HS-27A (cell line): ENCODE measurements at regions not wholly inside any gene's neighbourhood (a gene's known extent, or its start where the extent isn't known, plus 50 kb on each side); places are given as distances from the start of the nearest gene placed in this dataset.

Experiments used
- DNase-seq: peaks from one replicate; pipeline ENCODE4 v3.0.0-alpha.2; 2012; ENCODE audit warnings: low read depth, missing footprints

DNA sequence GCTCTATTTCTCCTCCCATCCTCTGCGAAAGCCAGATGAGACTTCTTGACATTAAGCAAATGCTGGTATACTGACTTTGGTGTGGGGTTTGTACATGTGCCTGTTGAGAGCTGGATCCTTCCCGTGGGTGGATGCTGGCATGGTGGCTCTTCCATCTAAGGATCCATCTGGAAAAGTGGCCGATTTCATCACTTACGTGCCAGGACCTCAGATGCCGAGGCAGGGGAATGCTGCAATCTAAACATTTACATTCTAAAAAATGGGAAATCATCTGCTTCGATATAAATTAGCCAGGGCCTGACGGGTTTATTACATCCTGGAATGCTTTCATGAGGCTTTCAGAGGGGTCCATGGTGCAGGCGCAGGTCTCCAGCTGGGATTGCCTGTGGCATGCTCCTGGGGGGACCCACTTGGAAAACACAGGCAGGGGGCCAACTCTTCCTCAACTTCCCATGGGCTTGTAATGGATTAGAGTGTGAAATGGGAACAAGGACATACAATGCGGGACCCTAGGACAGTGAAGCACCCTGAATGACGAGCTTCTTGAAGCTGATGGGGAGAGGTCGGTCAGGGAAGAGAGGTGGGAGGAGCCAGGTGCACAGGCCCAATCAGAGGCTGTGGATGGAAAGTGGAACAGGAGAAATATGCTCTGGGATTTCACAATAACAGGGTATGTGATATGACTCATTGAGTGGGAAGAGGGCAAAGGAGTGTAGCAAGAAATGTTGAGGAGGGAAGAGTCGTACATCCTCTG is 105.5 kb upstream of the PITX1 start:
- peak; percentile 59 for DNase-seq

DNA sequence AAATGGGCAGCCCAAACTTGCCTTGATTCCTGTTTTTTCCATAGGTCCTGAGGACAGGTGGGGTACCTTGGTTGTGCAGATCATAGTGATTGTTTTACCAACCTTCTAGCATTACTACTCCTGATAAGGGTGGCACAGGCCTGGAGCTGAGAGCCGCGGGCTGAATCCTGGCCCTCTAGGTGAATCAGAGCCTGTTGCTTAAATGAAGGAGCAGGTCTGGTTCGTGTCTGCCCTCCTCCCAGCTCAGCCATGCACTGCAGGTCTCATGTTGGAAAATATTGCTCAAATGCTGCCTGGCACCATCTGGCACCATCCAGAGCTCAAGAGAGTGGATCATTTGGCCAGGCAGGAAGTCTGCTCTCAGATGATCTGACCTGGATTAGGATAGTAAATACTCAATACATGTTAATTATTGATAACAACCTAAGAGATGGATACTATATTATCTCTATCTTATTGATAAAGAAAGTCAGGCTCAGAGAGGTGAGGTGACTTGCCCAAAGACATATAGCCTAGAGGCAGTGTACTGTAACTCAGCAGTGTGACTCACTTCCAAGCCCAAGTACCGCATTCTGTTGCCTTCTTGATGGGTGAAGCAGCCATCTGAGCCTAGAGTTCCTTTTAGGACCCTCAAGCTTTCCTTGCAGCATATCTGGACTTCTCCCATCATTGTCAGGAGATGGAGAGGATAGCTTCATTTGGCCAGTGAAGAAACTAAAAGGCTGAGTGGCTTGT is 104.3 kb upstream of the PITX1 start:
- no peak for DNase-seq

DNA sequence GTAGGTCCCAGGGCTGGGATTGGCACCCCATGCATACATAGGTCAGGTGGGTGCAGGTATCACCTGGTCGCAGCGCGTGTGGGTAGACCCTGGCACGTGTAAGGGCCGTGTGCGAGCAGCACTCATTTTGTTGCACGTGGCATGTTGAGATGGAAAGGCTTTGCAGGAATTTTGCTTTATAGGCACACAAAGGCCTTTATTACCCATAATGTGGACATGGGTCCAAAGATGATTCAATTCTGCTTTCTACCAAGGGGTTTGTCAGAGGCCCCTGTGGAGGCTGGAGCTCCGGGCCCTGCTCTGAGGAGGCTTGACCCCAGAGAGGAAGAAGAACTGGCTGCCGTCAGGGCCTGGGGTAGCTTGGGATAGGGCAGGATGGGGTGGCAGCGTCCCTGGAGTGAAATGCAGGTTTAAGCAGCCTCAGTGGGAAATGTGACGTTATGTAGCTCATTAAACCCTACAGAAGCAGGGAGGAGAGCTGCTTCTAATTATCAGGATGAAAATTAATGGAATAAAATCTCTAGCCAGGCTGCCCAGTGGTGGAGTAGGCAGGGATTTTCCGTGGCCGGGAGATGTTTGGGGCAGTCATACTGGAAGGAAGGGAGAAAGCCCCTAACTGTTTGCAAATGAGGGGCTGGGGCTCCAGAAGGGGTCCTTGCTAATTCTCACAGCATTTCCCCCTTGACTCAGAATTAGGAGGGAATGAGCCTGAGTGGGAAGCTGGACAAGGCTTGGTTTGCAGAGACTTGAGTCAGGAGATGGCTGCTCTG is 103.3 kb upstream of the PITX1 start:
- no peak for DNase-seq

DNA sequence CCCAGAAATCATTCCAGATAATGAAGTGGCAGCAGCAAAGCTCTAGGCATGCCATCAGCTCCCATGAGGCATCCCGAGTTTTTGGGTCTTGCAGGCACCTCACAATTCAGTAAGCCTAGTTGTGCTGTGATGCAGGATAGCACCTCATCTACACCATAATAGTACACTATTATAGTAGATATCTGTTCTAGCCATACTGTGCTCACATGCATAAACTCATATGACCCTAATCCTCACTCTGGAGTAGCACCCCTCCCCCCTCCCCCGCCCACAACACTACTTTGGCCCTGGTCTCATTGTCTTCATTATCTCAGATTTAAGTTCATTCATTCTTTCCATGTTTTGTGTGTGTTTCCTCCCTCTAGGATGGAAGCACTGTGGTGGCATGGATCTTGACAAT is 102.5 kb upstream of the PITX1 start:
- DNase-seq, result no peak

DNA sequence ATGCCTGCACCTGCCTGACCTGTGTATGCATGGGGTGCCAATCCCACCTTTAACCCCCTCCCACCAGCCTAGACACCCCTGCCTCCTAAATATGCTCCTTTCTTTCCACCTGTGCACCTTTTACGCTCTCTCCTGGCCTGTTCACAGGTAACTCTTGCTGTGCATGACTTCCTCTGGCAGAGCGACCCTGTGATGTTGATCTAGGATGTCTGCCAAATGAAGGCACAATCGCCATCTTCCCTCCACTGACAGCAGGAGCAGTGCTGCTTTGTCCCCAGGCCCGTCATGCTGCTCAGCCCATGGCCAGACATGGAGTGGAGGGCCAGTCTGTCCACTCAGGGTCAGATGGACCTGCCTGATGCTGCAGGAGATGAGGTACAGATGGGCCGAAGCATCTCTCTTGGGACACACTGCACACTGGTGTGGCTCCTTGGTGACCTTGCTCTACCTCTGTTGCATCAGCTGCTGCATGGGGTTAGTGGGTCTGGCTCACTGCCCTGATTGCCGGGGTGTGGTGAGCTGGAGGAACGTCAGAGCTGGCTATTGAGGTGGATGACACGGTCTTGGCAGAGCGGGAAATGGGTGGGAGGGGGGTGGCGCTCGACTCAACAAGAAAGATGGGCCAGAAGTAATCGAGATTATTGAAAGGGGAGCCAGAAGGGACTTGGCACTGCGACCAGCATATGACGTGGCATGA is 101.7 kb upstream of the PITX1 start:
- DNase-seq, result no peak

DNA sequence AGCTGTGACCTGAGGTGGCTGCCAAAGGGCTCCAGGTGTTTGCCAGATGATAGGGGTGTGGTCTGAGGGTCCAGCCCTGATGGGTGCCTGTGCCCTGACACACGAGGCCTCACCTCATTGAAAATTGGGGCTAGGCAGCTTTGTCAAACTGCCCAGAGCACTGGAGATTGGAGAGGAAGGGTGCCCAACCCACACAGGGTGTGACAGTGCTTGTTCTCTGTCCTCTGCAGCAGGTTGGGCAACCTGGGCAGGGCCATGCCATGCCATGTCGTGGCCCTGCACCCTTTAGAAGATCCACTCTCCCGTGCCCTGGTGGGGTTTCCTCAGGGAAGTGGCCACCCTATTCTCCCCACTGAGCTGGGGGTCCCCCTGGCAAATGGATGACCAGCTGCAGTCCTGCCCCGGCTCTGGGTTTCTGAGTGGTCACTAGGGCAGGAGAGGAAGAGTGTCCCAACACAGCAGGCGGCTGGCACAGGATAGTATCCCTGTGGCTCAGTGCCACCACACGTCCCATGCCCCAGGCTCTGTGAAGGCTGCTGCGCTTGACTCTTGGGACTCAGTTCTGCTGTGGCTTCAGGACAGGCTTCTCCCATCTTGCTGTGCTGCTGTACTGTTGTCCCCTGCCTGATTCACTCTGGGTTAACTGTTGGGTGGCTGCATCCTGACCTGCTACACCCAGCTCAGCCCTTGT is 100.8 kb upstream of the PITX1 start:
- no peak for DNase-seq

DNA sequence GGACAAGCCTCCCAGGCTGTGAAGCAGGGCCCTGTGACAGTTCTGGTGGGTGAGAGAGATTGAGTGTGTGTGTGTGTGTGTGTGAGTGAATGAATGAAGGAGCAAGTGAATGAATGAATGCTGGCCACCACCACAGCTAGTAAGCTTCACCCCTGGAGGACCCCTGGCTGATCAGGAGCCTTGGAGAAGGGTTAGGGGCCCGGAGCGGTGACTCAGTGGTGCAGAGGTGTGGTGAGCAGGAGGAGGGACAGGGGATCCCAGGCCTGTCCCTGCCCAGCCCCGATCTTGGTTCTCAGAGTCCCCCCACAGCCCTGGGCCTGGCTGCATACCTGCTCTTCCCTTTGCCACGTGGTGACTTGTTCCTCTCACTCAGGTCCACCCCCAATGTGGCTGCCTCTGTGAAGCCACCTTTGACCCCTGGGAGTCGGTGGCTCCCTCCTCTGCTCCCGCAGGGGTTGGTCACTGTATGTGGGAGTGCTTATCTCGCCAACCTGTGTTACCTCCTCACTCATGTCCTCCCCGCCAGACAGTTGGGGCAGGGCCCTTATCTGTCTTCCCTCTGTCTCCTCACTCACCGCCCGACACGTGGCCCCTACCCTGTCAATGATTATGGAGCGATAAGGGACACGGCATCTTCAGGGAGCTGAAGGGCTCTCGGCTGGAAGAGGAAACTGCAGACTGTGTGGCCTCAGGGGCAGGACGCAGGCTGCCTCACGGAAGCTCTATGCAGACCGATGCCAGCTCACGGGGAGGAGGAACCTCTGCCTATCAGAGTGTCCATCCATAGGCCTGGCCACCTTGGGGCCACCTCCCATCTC is 99.9 kb upstream of the PITX1 start:
- DNase-seq, result no peak

DNA sequence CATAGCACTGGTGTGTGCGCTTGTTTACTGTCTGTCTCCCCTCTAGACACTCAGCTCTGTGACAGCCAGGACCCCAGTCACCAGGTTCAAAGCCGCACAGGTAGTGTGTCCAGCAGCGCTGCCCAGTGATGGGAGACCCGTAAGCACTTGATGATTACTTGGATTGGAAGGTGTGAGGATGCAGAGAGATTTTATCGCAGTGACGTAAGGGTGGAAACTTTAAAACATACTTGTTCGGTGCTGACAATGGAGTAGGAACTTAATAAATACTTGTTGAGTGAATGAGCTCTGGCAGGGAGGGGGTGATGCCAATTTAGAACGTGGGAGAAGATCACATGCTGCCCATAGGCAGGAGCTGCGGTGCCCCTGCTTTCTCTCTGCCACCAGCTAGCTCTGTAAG is 99.2 kb upstream of the PITX1 start:
- DNase-seq, result no peak

DNA sequence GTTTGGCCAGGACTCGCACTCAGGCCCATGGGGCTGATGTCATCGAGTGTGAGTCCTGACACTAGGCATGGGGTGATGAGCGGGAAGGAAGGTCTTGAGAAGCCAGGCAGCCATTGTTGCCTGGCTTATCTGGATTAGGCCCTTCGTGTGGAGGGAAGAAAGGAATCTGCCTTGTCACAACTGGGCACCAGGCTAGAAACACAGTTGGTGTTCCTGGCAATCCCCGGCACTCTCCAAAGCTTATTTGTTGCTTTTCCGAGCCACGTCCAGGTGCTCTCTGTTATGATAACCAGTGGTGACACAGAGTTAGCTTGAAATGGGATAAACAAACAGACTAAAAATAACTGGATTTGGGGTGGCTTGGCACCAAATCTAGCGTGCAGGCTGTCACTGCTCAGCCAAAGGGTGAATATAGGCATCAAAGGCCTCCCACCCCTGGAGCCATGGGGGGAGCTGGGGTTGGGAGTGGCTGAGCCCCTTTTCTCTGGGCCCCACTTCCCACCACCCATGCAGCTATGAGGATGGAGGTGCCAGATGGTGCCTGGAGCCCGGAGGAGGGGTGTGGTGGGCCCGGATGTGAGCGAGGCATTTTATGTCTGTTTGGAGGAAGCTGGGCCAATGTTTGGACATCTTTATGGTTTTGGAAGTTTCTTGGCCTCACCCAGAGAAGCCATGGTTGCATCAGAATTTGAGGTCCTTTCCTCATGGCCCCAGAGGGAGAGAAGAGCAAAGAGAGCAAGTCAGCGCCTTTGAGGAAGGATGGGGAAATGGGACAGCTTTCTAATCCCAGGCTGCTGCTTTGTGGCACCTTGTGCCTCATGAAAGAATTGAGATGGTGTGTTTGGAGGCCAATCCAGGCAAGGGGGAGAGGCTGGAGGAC is 98.0 kb upstream of the PITX1 start:
- DNase-seq, result no peak

DNA sequence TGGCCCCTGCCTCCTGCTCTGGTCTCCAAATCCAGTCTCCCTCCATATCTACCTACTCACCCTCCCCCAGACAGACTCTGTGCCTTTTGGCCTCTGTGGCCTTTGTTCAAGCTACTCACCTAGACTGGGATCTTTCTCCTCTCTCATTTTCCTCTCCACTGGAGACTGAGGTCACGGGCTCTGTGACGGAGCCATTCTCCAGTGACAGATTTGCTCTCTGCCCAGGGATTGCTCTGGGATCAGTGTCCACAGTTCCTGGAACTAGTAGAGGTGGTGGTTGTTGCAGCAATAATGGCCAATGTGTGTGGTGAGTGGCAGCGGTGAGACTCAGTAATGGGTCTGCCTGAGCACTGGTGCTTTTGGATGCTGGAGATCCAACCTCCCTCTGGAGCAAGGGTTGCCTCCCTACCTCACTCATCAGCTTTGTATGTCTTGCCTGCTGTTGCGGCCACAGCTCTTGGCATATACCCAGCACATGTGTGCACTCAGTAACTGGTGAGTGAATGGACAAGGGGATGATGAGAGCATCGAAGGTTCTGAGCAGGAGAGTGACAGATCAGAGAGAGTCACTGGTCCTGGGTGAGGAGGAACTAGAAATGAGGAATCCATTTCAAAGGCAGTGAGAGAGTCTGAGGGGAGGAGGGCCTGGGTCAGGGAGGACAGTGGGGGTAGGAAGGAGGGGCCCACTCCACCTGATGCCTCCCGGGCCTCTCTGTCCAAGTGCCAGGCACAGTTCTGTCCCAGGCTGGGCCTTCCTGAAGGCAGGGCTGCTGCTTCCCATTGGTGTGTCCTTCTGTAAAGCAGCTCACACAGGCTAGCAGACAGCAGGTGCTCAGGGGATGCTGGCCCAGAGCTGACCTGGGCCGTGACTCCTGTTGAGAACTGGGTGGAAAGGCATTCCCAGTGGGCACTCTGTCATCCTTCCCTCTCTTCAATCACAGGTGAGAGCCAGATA is 96.5 kb upstream of the PITX1 start:
- no peak for DNase-seq

DNA sequence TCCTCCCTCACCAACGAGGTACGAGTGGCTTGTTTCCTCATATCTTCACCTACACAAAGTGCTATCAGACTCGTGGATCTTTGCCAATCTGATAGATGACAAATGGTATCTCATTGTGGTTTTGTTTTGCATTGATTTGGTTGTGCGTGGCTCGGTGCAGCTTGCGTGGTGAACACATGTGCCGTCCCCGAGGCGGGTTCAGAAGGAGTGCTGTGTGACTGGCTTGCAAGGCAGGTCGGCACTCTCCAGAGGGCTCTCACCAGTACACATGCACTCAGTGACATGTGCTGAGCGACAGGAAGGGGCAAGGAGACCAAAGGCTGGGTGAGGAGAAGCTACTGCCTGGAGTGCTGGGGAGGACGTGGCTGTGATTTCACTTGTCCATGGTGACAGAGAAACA is 95.3 kb upstream of the PITX1 start:
- no peak for DNase-seq

DNA sequence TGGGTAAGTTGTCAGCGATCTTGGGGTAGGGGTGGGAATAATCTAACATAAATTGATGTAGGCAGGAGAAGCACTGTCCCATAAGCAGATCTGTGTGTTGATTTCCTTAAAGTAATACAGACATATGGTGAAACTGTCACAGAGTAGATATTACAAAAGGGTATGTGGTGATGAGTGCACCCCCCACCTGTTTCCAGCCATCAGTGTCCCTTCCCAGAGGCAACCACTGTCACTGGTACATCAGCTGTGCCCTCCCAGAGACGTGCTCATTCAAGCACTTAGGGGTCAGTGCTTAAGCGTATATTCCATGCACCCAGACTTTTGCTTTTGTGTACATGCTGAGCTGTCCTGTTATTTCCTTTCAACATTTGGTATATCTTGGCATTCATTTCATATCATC is 94.3 kb upstream of the PITX1 start:
- DNase-seq, result no peak

DNA sequence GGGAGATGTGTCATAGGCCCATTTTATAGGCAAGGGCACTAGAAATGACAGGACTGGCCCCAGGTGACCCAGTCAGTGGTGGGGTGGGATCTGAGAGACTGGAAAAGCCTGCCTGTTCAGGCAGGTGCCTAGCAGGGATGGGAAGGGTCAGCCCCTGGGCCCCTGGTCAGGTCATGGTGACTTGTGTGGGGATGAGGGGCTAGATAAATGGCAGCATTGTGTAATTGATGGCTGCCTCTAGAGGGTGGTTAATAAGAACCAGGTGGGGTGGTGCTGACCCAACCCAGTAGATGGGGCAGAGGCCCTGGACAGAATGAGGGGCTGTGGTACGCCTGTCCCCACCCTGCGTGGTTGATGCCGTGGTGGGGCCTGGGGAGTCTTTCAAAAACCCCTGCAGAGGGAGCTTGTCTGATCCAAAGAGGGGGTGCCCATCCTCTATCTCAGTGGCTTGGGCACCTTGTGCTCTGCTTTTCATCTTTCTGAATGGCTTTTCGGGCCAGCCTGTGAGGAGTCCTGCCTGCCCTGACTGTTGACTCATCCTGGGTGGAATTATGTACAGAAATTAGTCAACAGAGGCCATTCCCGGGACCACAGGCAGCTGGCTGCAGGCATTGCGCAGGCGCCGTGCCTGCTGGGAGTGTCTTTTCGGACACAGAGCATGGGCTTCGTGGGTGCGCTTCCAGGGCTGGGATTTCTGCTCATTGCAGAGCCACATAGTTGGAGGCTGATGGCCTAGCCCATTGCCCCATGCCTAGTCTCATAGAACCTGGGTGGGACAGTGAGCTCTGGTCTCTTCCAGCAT is 93.6 kb upstream of the PITX1 start:
- DNase-seq, result peak; percentile 60

DNA sequence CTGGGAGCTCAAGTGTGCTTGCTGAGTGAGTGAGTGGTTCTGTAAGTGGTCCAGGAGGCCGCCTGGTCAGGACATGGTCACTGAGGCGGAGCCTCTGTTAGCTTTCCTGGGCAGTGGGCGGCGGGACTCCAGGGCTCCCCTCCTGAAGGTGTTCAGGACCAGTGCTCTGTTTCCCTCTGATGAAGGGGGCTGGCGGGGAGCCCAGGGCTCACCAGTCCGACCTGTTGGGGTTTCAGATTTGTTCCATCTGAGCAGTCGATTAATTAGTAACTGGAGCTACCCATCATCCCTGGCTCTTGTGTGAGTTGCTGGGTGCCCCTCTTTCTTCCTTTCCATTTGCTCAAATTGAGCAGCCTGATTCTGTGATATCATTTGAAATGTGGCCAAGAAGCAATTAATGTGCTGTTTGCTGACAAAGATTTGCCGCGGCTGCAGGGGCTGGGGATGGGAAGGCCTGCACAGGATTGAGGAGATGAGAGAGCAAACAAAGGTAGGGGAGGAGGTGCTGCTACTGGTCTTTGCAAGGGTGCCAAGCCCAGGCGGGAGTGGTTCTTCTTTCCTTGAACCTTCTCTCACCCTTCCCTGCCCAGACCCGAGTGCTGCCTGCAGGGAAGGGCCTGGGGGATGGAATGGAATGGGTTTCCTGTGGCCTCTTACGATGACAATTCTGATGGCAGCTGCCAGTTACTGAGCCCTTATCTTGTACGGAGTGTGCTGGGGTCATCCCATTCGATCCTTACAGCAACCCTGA is 92.8 kb upstream of the PITX1 start:
- no peak for DNase-seq

DNA sequence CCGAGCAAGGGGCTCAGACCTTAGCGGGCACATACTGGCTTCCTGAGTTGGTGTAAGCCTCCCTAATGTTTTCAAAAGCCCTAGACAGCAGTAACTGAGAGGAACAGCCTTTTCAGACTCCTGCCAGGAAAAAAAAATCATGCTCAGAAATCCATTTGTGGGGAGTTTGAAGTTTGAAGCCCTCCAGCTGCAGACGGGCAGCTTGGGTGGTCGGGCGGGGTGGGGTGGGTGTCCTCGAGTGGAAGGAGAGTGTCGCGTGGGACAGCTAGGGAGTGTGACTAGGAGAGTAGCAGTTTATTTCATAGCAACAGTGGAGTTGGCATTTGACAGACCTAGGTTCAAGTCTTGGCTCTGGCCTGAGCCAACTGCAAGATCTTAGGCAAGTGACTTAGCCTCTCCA is 90.7 kb upstream of the PITX1 start:
- DNase-seq, result no peak

DNA sequence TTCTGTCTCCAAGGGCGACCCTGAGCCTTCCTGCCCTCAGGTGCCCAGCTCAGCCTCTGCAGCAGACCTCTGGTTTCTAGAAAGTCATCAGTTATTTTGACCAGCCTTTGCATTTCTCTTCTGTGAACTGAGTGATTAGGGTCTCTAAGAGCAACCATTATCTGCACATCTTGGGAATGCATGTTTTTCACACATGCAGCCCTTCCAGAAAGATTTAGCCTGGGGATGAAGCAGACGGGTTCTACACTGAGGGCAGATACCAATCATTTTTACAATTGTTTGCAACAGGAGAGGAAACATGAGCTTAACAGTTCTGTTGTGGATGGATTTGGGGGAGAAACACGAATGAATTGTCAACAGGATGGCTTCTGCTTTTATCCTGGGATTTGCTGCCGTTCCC is 90.1 kb upstream of the PITX1 start:
- no peak for DNase-seq

DNA sequence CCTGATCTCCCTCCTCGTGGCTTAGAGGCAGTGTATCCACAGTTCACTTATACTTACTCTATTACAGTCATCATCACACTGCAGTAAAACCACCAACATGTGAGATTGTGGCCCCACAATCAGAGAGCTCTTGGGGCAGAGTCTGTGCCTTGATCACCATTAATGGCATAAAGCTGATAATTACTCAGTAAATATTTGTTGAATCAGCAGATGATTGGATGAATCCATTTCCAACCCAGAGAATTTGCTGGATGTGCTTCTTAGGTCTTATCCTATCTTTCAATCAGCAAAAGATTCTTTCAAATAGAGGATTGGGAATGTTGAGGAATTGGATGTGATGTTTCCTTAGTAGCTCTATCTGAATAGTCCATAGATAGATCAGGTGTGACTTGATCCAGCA is 88.8 kb upstream of the PITX1 start:
- DNase-seq, result no peak
